ENCODE measurements at regions not wholly inside any gene's neighbourhood (a gene's known extent, or its start where the extent isn't known, plus 50 kb on each side); places are given as distances from the start of the nearest gene placed in this dataset.

DNA sequence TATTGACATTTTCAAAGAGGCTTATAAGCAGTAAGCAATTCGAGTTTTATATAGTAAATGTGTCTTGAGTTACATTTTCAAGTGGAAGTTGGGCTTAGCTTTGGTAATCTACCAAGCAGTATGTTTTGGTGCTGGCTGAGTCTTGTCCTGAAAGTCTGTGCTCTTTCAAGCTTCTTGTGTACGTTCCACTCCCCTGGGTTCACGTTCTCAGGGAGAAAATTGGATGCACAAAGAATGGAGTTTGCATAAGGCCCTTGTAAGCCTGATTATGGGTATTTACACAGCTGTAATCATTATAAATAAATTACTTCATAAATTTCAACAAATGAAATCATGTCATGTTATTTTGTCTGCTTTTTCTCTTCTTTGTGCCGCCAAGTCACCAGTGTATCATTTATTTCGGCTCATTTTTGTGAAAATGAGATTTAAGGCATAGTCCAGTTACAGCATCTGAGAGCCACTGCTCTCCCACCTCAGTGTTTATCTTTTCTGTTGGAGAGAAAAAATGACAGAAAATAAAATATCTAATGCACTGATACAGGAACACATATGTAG is 262.5 kb downstream of the BTBD3 start:
- Mint-ChIP-seq H3K27me3 (ENCODE audit: low read depth in 3 of 3) (no peaks in the 10 kb centered on the region), H3K36me3 (no peaks in the 10 kb centered on the region), H3K4me3 (no peak overlapping the region), H3K4me1 (peaks cover 0 to 3% of the 10 kb centered on the region in 2 donors), H3K9me3 (peaks cover 0 to 14% (median 4%) of the 10 kb centered on the region in 6 donors), H3K27ac (no peak overlapping the region)
- DNase-seq = no peak

DNA sequence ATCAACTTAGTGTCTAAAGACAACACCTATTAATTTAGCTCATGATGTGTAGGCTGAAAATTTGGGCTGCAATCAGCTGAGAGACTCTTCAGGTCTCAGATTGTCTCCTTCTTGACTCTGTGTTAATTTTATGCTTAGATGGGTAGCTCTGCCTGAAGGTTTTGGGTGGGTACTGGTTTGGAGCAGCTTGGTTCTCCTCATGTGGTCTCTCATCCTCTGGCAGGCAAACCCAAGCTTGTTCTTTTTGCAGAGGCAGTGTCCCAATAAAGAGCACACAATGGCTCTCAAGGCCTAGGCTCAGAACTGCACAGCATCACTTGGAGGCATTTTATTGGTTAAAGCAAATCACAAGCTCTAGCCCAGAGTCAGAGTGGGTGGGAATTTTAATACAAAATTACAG is 280.6 kb downstream of the BTBD3 start:
- DNase-seq = no peak
- H3K27me3 Mint-ChIP-seq (ENCODE audit: low read depth in 3 of 3) = no peaks in the 10 kb centered on the region
- H3K9me3 Mint-ChIP-seq = peaks cover 0 to 31% (median 3%) of the 10 kb centered on the region in 6 donors
- no peak overlapping the region for H3K4me3 Mint-ChIP-seq
- H3K27ac Mint-ChIP-seq = no peak overlapping the region
- H3K4me1 Mint-ChIP-seq = no peaks in the 10 kb centered on the region
- H3K36me3 Mint-ChIP-seq = no peaks in the 10 kb centered on the region

GRCh38 chr20:12199703-12200102 is 282.0 kb downstream of the BTBD3 start:
- no peaks in the 10 kb centered on the region for H3K36me3 Mint-ChIP-seq
- H3K27me3 Mint-ChIP-seq (ENCODE audit: low read depth in 3 of 3) = peaks cover 0 to 2% (median 1%) of the 10 kb centered on the region in 3 donors
- H3K4me1 Mint-ChIP-seq = no peaks in the 10 kb centered on the region
- H3K9me3 Mint-ChIP-seq = peaks cover 0 to 28% (median 3%) of the 10 kb centered on the region in 6 donors
- no peak overlapping the region for H3K4me3 Mint-ChIP-seq
- no peak overlapping the region for H3K27ac Mint-ChIP-seq
- no peak for DNase-seq

GRCh38 chr20:12201289-12201991 is 283.7 kb downstream of the BTBD3 start:
- Mint-ChIP-seq H3K27me3 (ENCODE audit: low read depth in 3 of 3) (peaks cover 0 to 2% (median 1%) of the 10 kb centered on the region in 3 donors), H3K9me3 (peaks cover 0 to 35% (median 2%) of the 10 kb centered on the region in 6 donors), H3K4me3 (no peak overlapping the region), H3K27ac (no peak overlapping the region), H3K36me3 (no peaks in the 10 kb centered on the region), H3K4me1 (no peaks in the 10 kb centered on the region)
- DNase-seq = no peak

GRCh38 chr20:12203399-12203798 is 285.7 kb downstream of the BTBD3 start:
- Mint-ChIP-seq H3K9me3 (peaks cover 0 to 36% (median 0%) of the 10 kb centered on the region in 6 donors), H3K4me3 (no peak overlapping the region), H3K27me3 (ENCODE audit: low read depth in 3 of 3) (peaks cover 0 to 2% (median 1%) of the 10 kb centered on the region in 3 donors), H3K36me3 (no peaks in the 10 kb centered on the region), H3K4me1 (no peaks in the 10 kb centered on the region), H3K27ac (no peak overlapping the region)
- no peak for DNase-seq

DNA sequence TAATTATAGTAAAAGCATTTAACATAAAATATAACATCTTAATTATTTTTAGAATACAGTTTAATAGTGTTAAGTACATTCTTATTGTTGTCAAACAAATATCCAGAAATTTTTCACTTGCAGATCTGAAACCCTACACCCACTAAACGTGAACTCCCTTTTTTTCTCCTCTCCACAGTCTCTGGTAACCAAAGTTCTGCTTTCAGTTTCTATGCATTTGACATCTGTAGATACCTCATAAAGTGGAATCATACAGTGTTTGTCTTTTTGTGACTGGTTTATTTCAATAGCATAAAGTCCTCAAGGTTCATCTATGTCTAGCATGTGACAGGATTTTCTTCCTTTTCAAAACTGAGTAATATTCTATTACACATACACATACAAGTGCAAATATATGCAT is 286.3 kb downstream of the BTBD3 start:
- H3K4me3 Mint-ChIP-seq = no peak overlapping the region
- peaks cover 0 to 42% (median under 1%) of the 10 kb centered on the region in 6 donors for H3K9me3 Mint-ChIP-seq
- DNase-seq = no peak
- peaks cover 0 to 2% (median 1%) of the 10 kb centered on the region in 3 donors for H3K27me3 Mint-ChIP-seq (ENCODE audit: low read depth in 3 of 3)
- H3K4me1 Mint-ChIP-seq = no peaks in the 10 kb centered on the region
- no peak overlapping the region for H3K27ac Mint-ChIP-seq
- no peaks in the 10 kb centered on the region for H3K36me3 Mint-ChIP-seq

DNA sequence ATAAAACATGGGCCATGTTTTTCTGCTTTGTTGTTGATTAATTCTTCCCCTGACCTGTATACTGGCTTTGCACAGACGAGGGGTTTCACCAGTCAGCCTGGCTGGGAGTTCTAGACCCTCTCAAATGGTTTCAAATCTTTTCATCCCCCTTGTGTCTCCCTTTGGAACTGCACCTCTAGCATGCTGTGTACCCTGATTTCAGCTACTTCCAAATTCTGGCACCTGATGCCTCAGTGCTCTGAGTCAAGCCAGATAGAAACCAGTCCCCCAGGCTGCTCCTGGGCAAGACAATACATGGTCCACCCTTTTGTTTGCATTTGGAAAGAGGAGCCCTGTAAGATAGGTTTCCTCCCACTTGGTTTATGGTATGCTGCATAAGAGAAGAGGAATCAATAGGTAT is 290.2 kb downstream of the BTBD3 start:
- H3K36me3 Mint-ChIP-seq = peaks cover 0 to 4% (median 0%) of the 10 kb centered on the region in 3 donors
- H3K4me3 Mint-ChIP-seq = no peak overlapping the region
- H3K27me3 Mint-ChIP-seq (ENCODE audit: low read depth in 3 of 3) = peaks cover 0 to 5% (median 1%) of the 10 kb centered on the region in 3 donors
- no peaks in the 10 kb centered on the region for H3K4me1 Mint-ChIP-seq
- DNase-seq = no peak
- H3K9me3 Mint-ChIP-seq = peaks cover 0 to 36% (median 3%) of the 10 kb centered on the region in 6 donors
- no peak overlapping the region for H3K27ac Mint-ChIP-seq

DNA sequence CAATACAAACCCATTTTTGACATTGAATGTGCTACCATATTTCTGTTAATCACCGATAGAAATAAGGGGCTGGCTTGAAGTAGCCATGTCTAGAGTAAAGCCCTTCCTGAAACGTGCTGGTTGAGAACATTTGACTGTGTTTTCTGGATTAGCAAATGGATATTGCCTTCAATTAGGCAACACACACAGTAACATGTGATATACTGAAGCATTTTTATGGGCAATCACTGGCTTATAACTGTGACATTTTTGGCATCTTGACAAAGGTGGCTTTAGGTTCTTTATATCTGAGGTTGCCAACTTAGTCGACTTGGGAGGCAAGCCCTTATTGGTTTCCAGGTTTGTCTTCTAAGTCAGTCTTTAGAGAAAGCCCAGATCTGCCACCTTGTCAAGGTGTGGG is 292.9 kb downstream of the BTBD3 start:
- Mint-ChIP-seq H3K4me1 (no peaks in the 10 kb centered on the region), H3K36me3 (peaks cover 0 to 4% (median 0%) of the 10 kb centered on the region in 3 donors), H3K27me3 (ENCODE audit: low read depth in 3 of 3) (peaks cover 0 to 3% (median 0%) of the 10 kb centered on the region in 3 donors), H3K27ac (no peak overlapping the region), H3K9me3 (peaks cover 0 to 33% (median 3%) of the 10 kb centered on the region in 6 donors), H3K4me3 (no peak overlapping the region)
- DNase-seq = no peak

GRCh38 chr20:12211361-12211760 is 293.7 kb downstream of the BTBD3 start:
- Mint-ChIP-seq H3K36me3 (peaks cover 0 to 4% (median 0%) of the 10 kb centered on the region in 3 donors), H3K27ac (no peak overlapping the region), H3K4me3 (no peak overlapping the region)

GRCh38 chr20:12217382-12217781 is 299.7 kb downstream of the BTBD3 start:
- Mint-ChIP-seq H3K27ac (no peak overlapping the region), H3K4me1 (no peaks in the 10 kb centered on the region), H3K36me3 (peaks cover 0 to 6% (median 0%) of the 10 kb centered on the region in 3 donors), H3K9me3 (peaks cover 0 to 17% (median 5%) of the 10 kb centered on the region in 6 donors), H3K4me3 (no peak overlapping the region), H3K27me3 (ENCODE audit: low read depth in 3 of 3) (peaks cover 0 to 2% (median 0%) of the 10 kb centered on the region in 3 donors)
- DNase-seq = no peak

More at GRCh38 chr20:12211361-12211760, 293.7 kb downstream of the BTBD3 start:
- Mint-ChIP-seq H3K4me1 (no peaks in the 10 kb centered on the region), H3K27me3 (ENCODE audit: low read depth in 3 of 3) (peaks cover 0 to 3% (median 0%) of the 10 kb centered on the region in 3 donors), H3K9me3 (peaks cover 0 to 28% (median 4%) of the 10 kb centered on the region in 6 donors)
- no peak for DNase-seq

- peaks cover 0 to 19% (median 5%) of the 10 kb centered on the region in 6 donors for H3K9me3 Mint-ChIP-seq
- H3K4me1 Mint-ChIP-seq = no peaks in the 10 kb centered on the region
- peaks cover 0 to 2% (median 0%) of the 10 kb centered on the region in 3 donors for H3K27me3 Mint-ChIP-seq (ENCODE audit: low read depth in 3 of 3)
- H3K27ac Mint-ChIP-seq = no peak overlapping the region
- DNase-seq = no peak
- H3K4me3 Mint-ChIP-seq = no peak overlapping the region
- peaks cover 0 to 3% (median 0%) of the 10 kb centered on the region in 3 donors for H3K36me3 Mint-ChIP-seq
These were observed 302.1 kb downstream of the BTBD3 start for GRCh38 chr20:12219798-12220197.

- Mint-ChIP-seq H3K4me3 (no peak overlapping the region), H3K4me1 (no peaks in the 10 kb centered on the region), H3K9me3 (peaks cover 3 to 11% (median 5%) of the 10 kb centered on the region in 6 donors), H3K36me3 (peaks cover 0 to 3% (median 0%) of the 10 kb centered on the region in 3 donors), H3K27me3 (ENCODE audit: low read depth in 3 of 3) (peaks cover 0 to 2% (median 0%) of the 10 kb centered on the region in 3 donors), H3K27ac (no peak overlapping the region)
- DNase-seq = no peak
These were observed 305.4 kb downstream of the BTBD3 start for GRCh38 chr20:12223057-12223456.

GRCh38 chr20:12225898-12226297 is 308.2 kb downstream of the BTBD3 start:
- H3K27me3 Mint-ChIP-seq (ENCODE audit: low read depth in 3 of 3) = no peaks in the 10 kb centered on the region
- no peak overlapping the region for H3K27ac Mint-ChIP-seq
- no peak for DNase-seq

DNA sequence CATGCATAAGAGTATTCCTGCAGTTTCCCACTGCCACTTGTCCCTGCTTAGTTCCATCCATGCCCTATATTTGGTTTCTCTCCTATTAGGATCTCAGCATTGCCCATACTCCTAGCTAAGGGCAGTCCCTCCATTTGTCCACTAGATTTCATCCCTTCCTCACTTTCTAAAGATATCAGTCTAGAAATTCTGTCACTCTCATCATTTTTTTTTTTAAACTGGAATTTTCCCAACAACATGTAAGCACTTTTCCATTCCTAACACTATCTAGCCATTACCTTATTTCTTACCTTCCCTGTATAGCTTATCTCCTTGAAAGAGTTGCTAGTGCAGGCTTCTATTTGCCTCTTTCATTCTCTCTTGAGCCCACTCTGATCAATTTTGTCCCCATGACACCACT is 312.2 kb downstream of the BTBD3 start:
- no peak overlapping the region for H3K27ac Mint-ChIP-seq
- no peaks in the 10 kb centered on the region for H3K4me1 Mint-ChIP-seq
- peaks cover 0 to 15% (median 1%) of the 10 kb centered on the region in 6 donors for H3K9me3 Mint-ChIP-seq
- no peaks in the 10 kb centered on the region for H3K36me3 Mint-ChIP-seq
- no peak overlapping the region for H3K4me3 Mint-ChIP-seq
- no peaks in the 10 kb centered on the region for H3K27me3 Mint-ChIP-seq (ENCODE audit: low read depth in 3 of 3)
- DNase-seq = no peak

More at GRCh38 chr20:12225898-12226297, 308.2 kb downstream of the BTBD3 start:
- H3K4me3 Mint-ChIP-seq = no peak overlapping the region
- peaks cover 0 to 3% (median 0%) of the 10 kb centered on the region in 3 donors for H3K36me3 Mint-ChIP-seq
- no peaks in the 10 kb centered on the region for H3K4me1 Mint-ChIP-seq
- peaks cover 0 to 6% (median 3%) of the 10 kb centered on the region in 6 donors for H3K9me3 Mint-ChIP-seq

Data from immature natural killer cell (primary cell).